ENCODE measurements at regions not wholly inside any gene's neighbourhood (a gene's known extent, or its start where the extent isn't known, plus 50 kb on each side); places are given as distances from the start of the nearest gene placed in this dataset.

DNA sequence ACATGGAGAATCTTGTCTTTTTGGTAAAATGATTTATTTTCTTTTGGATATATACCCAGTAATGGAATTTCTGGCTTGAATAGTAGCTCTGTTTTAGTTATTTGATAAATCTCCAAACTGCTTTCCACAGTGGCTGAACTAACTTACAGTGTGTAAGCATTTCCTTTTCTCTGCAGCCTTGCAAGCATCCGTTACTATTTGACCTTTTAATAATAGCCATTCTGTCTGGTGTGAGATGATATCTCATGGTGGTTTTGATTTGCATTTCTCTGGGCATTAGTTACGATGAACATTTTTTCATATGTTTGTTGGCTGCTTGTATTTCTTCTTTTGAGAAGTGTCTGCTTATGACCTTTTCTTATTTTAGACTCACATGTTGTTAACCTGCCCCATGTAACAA is 190.2 kb downstream of the GALR1 start:
- no peak for TF ChIP-seq CTCF (conservative IDR thresholded peaks at IDR 0.05; ENCODE audit: low read depth, low read length)
- DNase-seq (ENCODE audit: low read depth), result no peak

GRCh38 chr18:77442393-77442792 is 192.7 kb downstream of the GALR1 start:
- no peak for DNase-seq (ENCODE audit: low read depth)

More for the DNA sequence above, 190.2 kb downstream of the GALR1 start:
- no peak overlapping the region for H3K4me3 ChIP-seq (ENCODE audit: low read depth, low read length)

GRCh38 chr18:77444385-77444784 is 194.7 kb downstream of the GALR1 start:
- DNase-seq (ENCODE audit: low read depth), result no peak
- no peak for TF ChIP-seq CTCF (conservative IDR thresholded peaks at IDR 0.05; ENCODE audit: low read depth, low read length)
- no peak overlapping the region for H3K4me3 ChIP-seq (ENCODE audit: low read depth, low read length)

More at GRCh38 chr18:77442393-77442792, 192.7 kb downstream of the GALR1 start:
- no peak for TF ChIP-seq CTCF (conservative IDR thresholded peaks at IDR 0.05; ENCODE audit: low read depth, low read length)
- no peak overlapping the region for H3K4me3 ChIP-seq (ENCODE audit: low read depth, low read length)

DNA sequence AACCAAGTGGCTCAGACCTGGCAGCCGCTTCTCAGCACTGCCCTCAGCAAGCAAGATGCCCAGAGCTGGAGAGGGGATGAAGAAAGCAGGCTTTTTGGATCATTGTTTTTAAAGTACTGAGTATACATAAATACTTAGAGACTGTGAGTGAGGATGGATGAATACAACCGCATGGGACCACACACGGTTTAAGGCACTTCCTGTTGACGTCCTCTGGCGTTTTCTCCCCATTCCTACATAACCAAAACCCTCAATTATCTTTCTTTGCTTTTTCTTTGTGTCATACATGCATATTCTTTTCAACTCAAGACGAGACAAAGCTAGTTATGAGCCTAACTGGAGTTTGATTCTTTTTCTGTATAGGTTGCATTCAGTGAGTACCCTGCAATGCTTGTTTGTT is 198.4 kb downstream of the GALR1 start:
- no peak for DNase-seq (ENCODE audit: low read depth)
- H3K4me3 ChIP-seq (ENCODE audit: low read depth, low read length), result no peak overlapping the region
- no peak for TF ChIP-seq CTCF (conservative IDR thresholded peaks at IDR 0.05; ENCODE audit: low read depth, low read length)

DNA sequence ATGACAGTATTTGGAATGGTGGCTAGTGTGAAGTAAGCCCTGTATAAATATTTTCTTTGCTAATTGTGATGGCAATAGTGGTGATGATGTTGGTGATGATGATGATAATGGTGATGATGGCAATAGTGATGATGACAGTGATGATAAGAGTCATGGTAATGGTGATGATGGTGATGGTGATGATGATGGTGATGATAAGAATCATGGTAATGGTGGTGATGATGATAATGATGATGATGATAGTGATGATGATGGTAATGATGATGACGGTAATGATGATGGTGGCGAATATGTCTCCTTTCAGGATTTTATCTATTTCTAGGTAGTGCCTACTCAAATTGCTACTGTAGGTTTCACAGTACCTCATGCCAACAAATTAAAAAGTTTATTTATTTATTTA is 205.4 kb downstream of the GALR1 start:
- H3K4me3 ChIP-seq (ENCODE audit: low read depth, low read length), result no peak overlapping the region
- DNase-seq (ENCODE audit: low read depth), result no peak
- TF ChIP-seq CTCF (conservative IDR thresholded peaks at IDR 0.05; ENCODE audit: low read depth, low read length), result no peak

GRCh38 chr18:77457681-77458080 is 208.0 kb downstream of the GALR1 start:
- DNase-seq (ENCODE audit: low read depth), result no peak
- H3K4me3 ChIP-seq (ENCODE audit: low read depth, low read length), result no peak overlapping the region
- no peak for TF ChIP-seq CTCF (conservative IDR thresholded peaks at IDR 0.05; ENCODE audit: low read depth, low read length)

DNA sequence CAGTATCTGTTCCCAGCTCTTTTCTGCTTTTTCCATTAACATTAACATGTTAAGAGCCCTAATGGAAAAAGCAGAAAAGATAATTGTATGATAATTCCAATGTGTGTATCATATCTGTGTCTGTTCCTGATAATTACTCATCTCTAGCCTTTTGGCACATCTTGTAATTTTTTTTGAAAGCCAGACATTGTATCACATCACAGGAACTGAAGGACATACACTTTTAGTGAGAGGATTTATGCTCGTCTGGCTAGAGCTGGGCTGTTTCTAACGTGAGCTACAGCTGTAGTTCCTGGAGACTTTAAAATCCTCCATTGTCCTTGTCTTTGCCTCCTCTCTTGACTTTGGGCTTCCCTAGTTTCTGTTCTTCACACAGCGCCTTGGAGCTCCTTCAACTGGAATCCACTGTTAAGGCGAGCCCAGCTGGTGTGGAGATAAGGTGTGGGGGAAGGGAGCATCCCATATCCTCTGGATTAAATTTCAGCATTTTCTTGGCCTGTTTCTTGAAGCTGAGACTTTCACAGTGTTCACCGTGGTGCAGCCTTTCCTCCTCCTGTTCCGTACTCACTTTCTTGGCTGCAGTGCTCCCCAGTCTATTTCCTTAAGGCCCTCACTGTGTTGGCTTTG is 211.5 kb downstream of the GALR1 start:
- no peak overlapping the region for H3K4me3 ChIP-seq (ENCODE audit: low read depth, low read length)
- TF ChIP-seq CTCF (conservative IDR thresholded peaks at IDR 0.05; ENCODE audit: low read depth, low read length), result no peak
- no peak for DNase-seq (ENCODE audit: low read depth)
